ENCODE measurements at regions not wholly inside any gene's neighbourhood (a gene's known extent, or its start where the extent isn't known, plus 50 kb on each side); places are given as distances from the start of the nearest gene placed in this dataset.
A peak's percentile ranks its signal among the peaks of the same experiment; 100 is the strongest.

DNA sequence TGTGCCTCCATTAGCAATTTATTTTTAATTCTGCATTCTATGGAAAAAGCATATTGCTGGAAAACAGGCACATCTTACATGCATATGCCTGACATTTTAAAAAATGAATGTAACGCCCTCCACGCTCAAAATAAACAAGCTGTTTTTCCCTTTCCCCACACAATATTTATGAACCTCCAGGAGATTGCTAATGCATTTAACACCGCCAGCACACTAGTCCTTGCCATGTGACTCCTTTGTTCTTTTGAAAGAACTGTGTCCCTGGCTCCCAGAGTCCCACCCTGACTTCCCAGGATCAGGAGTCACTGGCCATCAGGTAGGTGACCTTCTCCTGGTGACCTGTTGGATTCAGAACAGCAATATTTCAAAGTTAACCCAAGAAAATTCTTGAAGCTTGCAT is 571.2 kb upstream of the CFAP20DC start:
- no peak overlapping the region for H3K27ac Mint-ChIP-seq
- peak overlapping the region; percentile 57; the same call in 1 of the 2 replicates for H2AFZ ChIP-seq
- H3K4me3 Mint-ChIP-seq: no peak overlapping the region

More for the DNA sequence above, 571.2 kb upstream of the CFAP20DC start:
- no peaks in the 10 kb centered on the region for H3K4me1 ChIP-seq (ENCODE audit: insufficient read depth)
- Mint-ChIP-seq H3K9me3 (peaks cover under 1% of the 10 kb centered on the region; the same call in 2 of the 3 replicates), H3K4me1 (peaks cover 5% of the 10 kb centered on the region), H3K27me3 (ENCODE audit: insufficient read depth, low read depth, poor library complexity) (no peaks in the 10 kb centered on the region), H3K36me3 (ENCODE audit: low read depth) (no peaks in the 10 kb centered on the region)
- TF ChIP-seq NANOG (IDR thresholded peaks at IDR 0.05; ENCODE audit: borderline replicate concordance) (no peak), STAT1 (IDR thresholded peaks at IDR 0.05; ENCODE audit: unreplicated experiment) (no peak), CTCF (conservative IDR thresholded peaks at IDR 0.05; ENCODE audit: low read depth in 2 of 2) (no peak), ZNF331 (CRISPR knock-in tag; IDR thresholded peaks at IDR 0.05; ENCODE audit: low read depth) (no peak), EZH2 (IDR thresholded peaks at IDR 0.05; ENCODE audit: low read depth, unreplicated experiment) (no peak), REST (IDR thresholded peaks at IDR 0.05; ENCODE audit: unreplicated experiment) (no peak), ZNF462 (CRISPR knock-in tag; IDR thresholded peaks at IDR 0.05) (no peak), ZNF114 (CRISPR knock-in tag; IDR thresholded peaks at IDR 0.05) (no peak), POLR2AphosphoS5 (IDR thresholded peaks at IDR 0.05; ENCODE audit: low read depth) (no peak), EZH2phosphoT487 (IDR thresholded peaks at IDR 0.05; ENCODE audit: unreplicated experiment) (no peak), CREB1 (CRISPR knock-in tag; IDR thresholded peaks at IDR 0.05; ENCODE audit: low read depth) (no peak), JUNB (IDR thresholded peaks at IDR 0.05; ENCODE audit: unreplicated experiment) (no peak), ETS1 (IDR thresholded peaks at IDR 0.05) (no peak)
- ATAC-seq: no peak
- H3K4me2 ChIP-seq: no peak overlapping the region
- no peak overlapping the region for H3K27ac ChIP-seq (ENCODE audit: low read depth)
- H4K20me1 ChIP-seq (replicated peaks; ENCODE audit: insufficient read depth): no peaks in the 10 kb centered on the region
- no peaks in the 10 kb centered on the region for H3K9me2 ChIP-seq (ENCODE audit: insufficient read depth)
- no peaks in the 10 kb centered on the region for H3K36me3 ChIP-seq (ENCODE audit: insufficient read depth)
- H3F3A ChIP-seq (replicated peaks; ENCODE audit: low read depth): no peaks in the 10 kb centered on the region
- no peaks in the 10 kb centered on the region for H3K79me2 ChIP-seq (replicated peaks; ENCODE audit: insufficient read depth)
- no peak for DNase-seq (ENCODE audit: low spot score)
- no peak overlapping the region for H3K4me3 ChIP-seq
- H3K27me3 ChIP-seq (ENCODE audit: insufficient read depth): no peaks in the 10 kb centered on the region
